IPS-NIHi11 (cell line): ENCODE measurements at regions not wholly inside any gene's neighbourhood (a gene's known extent, or its start where the extent isn't known, plus 50 kb on each side); places are given as distances from the start of the nearest gene placed in this dataset.

ENCODE experiments used
- DNase-seq: peaks from one replicate; pipeline ENCODE4 v3.0.0; 2012; ENCODE audit warnings: mixed read lengths, low spot score

GRCh38 chr10:129371541-129371940 is 95.5 kb upstream of the MGMT start:
- no peak for DNase-seq

- DNase-seq = no peak
Measured at GRCh38 chr10:129372172-129372571, 94.9 kb upstream of the MGMT start.

GRCh38 chr10:129373231-129373630 is 93.8 kb upstream of the MGMT start:
- DNase-seq = no peak

GRCh38 chr10:129373718-129374117 is 93.3 kb upstream of the MGMT start:
- no peak for DNase-seq

- no peak for DNase-seq
Measured at GRCh38 chr10:129375171-129375570, 91.9 kb upstream of the MGMT start.

- no peak for DNase-seq
Measured at GRCh38 chr10:129375912-129376311, 91.1 kb upstream of the MGMT start.

- no peak for DNase-seq
Measured at GRCh38 chr10:129380279-129380678, 86.8 kb upstream of the MGMT start.

GRCh38 chr10:129381741-129382140 is 85.3 kb upstream of the MGMT start:
- DNase-seq = no peak

GRCh38 chr10:129382401-129382800 is 84.6 kb upstream of the MGMT start:
- no peak for DNase-seq

GRCh38 chr10:129383651-129384050 is 83.4 kb upstream of the MGMT start:
- no peak for DNase-seq

- no peak for DNase-seq
Measured at GRCh38 chr10:129385600-129385999, 81.4 kb upstream of the MGMT start.

GRCh38 chr10:129386415-129387257 is 80.4 kb upstream of the MGMT start:
- DNase-seq = no peak

- DNase-seq = no peak
Measured at GRCh38 chr10:129387258-129387525, 79.8 kb upstream of the MGMT start.

GRCh38 chr10:129388435-129388834 is 78.6 kb upstream of the MGMT start:
- DNase-seq = no peak

GRCh38 chr10:129389194-129389593 is 77.8 kb upstream of the MGMT start:
- DNase-seq = no peak

- DNase-seq = no peak
Measured at GRCh38 chr10:129390147-129390546, 76.9 kb upstream of the MGMT start.

- DNase-seq = no peak
Measured at GRCh38 chr10:129390726-129391125, 76.3 kb upstream of the MGMT start.

- DNase-seq = no peak
Measured at GRCh38 chr10:129391464-129391863, 75.6 kb upstream of the MGMT start.

- no peak for DNase-seq
Measured at GRCh38 chr10:129392855-129393254, 74.2 kb upstream of the MGMT start.

GRCh38 chr10:129393812-129394211 is 73.2 kb upstream of the MGMT start:
- DNase-seq = no peak

GRCh38 chr10:129394518-129395328 is 72.3 kb upstream of the MGMT start:
- DNase-seq = no peak

GRCh38 chr10:129396021-129396722 is 70.9 kb upstream of the MGMT start:
- DNase-seq = no peak
